Lower leg skin (tissue), 3 donors: ENCODE measurements at regions not wholly inside any gene's neighbourhood (a gene's known extent, or its start where the extent isn't known, plus 50 kb on each side); places are given as distances from the start of the nearest gene placed in this dataset.

ENCODE experiments used
- POLR2A ChIP-seq, 2 donors: fragments of 450-650 bp; IDR thresholded peaks; one replicate each; pipeline ENCODE4 v1.6.1; 2016 to 2017; ENCODE audit warnings: antibody characterized with exemption in 2 of 2, mild to moderate bottlenecking in 1 of 2, moderate library complexity in 1 of 2
- TF ChIP-seq, protein P1 (sequence below), 3 donors: fragments of 450-650 bp; IDR thresholded peaks; one replicate each; pipeline ENCODE4 v1.5.1; 2016; ENCODE audit warnings: antibody characterized with exemption in 3 of 3, mild to moderate bottlenecking in 3 of 3, moderate library complexity in 2 of 3

- TF ChIP-seq, protein P1, sequence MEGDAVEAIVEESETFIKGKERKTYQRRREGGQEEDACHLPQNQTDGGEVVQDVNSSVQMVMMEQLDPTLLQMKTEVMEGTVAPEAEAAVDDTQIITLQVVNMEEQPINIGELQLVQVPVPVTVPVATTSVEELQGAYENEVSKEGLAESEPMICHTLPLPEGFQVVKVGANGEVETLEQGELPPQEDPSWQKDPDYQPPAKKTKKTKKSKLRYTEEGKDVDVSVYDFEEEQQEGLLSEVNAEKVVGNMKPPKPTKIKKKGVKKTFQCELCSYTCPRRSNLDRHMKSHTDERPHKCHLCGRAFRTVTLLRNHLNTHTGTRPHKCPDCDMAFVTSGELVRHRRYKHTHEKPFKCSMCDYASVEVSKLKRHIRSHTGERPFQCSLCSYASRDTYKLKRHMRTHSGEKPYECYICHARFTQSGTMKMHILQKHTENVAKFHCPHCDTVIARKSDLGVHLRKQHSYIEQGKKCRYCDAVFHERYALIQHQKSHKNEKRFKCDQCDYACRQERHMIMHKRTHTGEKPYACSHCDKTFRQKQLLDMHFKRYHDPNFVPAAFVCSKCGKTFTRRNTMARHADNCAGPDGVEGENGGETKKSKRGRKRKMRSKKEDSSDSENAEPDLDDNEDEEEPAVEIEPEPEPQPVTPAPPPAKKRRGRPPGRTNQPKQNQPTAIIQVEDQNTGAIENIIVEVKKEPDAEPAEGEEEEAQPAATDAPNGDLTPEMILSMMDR (IDR thresholded peaks at IDR 0.05) = no peak
- no peak for TF ChIP-seq POLR2A (IDR thresholded peaks at IDR 0.05)
These were observed 76.5 kb upstream of the ARHGEF26 start for GRCh38 chr3:154044671-154045070.
